KBM-7 (cell line): ENCODE measurements at regions not wholly inside any gene's neighbourhood (a gene's known extent, or its start where the extent isn't known, plus 50 kb on each side); places are given as distances from the start of the nearest gene placed in this dataset.

Experiments
- DNase-seq: peaks from one replicate; pipeline ENCODE4 v3.0.0-alpha.2; 2015
- in situ Hi-C: fragments of 300-500 bp; cut with MboI; formaldehyde crosslinking; loops from 2 replicates; pipeline ENCODE4 v1.14.3; 2020; ENCODE audit warnings: low sequenced_read_pairs, low pct_unique_long_range_greater_than_20kb, mixed read lengths

- no peak for DNase-seq
- in situ Hi-C loops = no loop called here
Measured at GRCh38 chr9:108664309-108665255, 191.2 kb downstream of the ACTL7B start.

GRCh38 chr9:108663422-108663821 is 192.4 kb downstream of the ACTL7B start:
- DNase-seq = no peak
- in situ Hi-C loops = no loop called here

GRCh38 chr9:108662956-108663355 is 192.8 kb downstream of the ACTL7B start:
- in situ Hi-C loops = no loop called here
- DNase-seq = no peak

GRCh38 chr9:108662091-108662875 is 193.5 kb downstream of the ACTL7B start:
- in situ Hi-C loops = no loop called here

GRCh38 chr9:108656566-108656965 is 199.2 kb downstream of the ACTL7B start:
- DNase-seq = no peak
- in situ Hi-C loops = no loop called here

More at GRCh38 chr9:108662091-108662875, 193.5 kb downstream of the ACTL7B start:
- peak; percentile 1 for DNase-seq

GRCh38 chr9:108655818-108656217 is 200.0 kb downstream of the ACTL7B start:
- DNase-seq = no peak
- in situ Hi-C loops = no loop called here

- no peak for DNase-seq
Measured at GRCh38 chr9:108654566-108654965, 201.2 kb downstream of the ACTL7B start.

GRCh38 chr9:108652851-108653250 is 202.9 kb downstream of the ACTL7B start:
- no peak for DNase-seq
- in situ Hi-C loops = no loop called here

More at GRCh38 chr9:108654566-108654965, 201.2 kb downstream of the ACTL7B start:
- in situ Hi-C loops = no loop called here

- in situ Hi-C loops = no loop called here
- DNase-seq = no peak
Measured at GRCh38 chr9:108650826-108651225, 205.0 kb downstream of the ACTL7B start.

- no peak for DNase-seq
- in situ Hi-C loops = no loop called here
Measured at GRCh38 chr9:108645520-108645919, 210.3 kb downstream of the ACTL7B start.

GRCh38 chr9:108643731-108644510 is 211.9 kb downstream of the ACTL7B start:
- DNase-seq = no peak
- in situ Hi-C loops = no loop called here

GRCh38 chr9:108642871-108643270 is 212.9 kb downstream of the ACTL7B start:
- DNase-seq = no peak
- in situ Hi-C loops = no loop called here

- no peak for DNase-seq
- in situ Hi-C loops = no loop called here
Measured at GRCh38 chr9:108640230-108640629, 215.6 kb downstream of the ACTL7B start.

GRCh38 chr9:108639696-108640095 is 216.1 kb downstream of the ACTL7B start:
- DNase-seq = no peak
- in situ Hi-C loops = no loop called here

GRCh38 chr9:108639091-108639490 is 216.7 kb downstream of the ACTL7B start:
- DNase-seq = no peak
- in situ Hi-C loops = no loop called here

GRCh38 chr9:108637340-108637739 is 218.4 kb downstream of the ACTL7B start:
- in situ Hi-C loops = no loop called here
- no peak for DNase-seq

GRCh38 chr9:108636013-108636412 is 219.8 kb downstream of the ACTL7B start:
- in situ Hi-C loops = no loop called here
- DNase-seq = no peak

- DNase-seq = no peak
- in situ Hi-C loops = no loop called here
Measured at GRCh38 chr9:108634672-108635462, 220.9 kb downstream of the ACTL7B start.

GRCh38 chr9:108634204-108634603 is 221.6 kb downstream of the ACTL7B start:
- in situ Hi-C loops = no loop called here
- DNase-seq = no peak
